ENCODE measurements at regions not wholly inside any gene's neighbourhood (a gene's known extent, or its start where the extent isn't known, plus 50 kb on each side); places are given as distances from the start of the nearest gene placed in this dataset.

DNA sequence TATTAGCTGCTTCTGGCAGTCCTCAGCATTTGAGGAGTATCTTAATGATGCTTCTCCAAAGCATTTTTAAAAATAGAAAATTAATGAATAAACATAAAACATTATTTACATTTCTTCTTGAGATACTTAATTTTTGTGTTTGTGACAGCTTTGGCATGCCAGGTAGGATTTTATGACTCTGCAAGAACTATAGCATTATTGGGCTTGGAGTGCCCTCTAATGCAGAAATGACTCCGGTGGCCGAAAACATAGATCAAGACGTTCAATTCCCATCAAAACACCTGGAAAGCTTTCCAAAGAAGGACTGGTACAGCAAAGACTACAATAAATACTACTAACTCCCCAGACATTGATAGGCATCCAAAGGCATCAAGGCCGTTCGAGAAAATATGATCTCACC, 366.4 kb upstream of the CXADR start:
- DNase-seq (no peak), ATAC-seq (no peak)
- no peak overlapping the region for H3K27ac ChIP-seq
- no peaks in the 10 kb centered on the region for H3K4me1 ChIP-seq
- H3K9me3 ChIP-seq = no peaks in the 10 kb centered on the region
- intact Hi-C loops (cut with DNase I) = no loop called here
- no peak for TF ChIP-seq CTCF (IDR thresholded peaks at IDR 0.05)
- H3K4me3 ChIP-seq = no peak overlapping the region
- no peaks in the 10 kb centered on the region for H3K36me3 ChIP-seq
- H3K27me3 ChIP-seq = no peaks in the 10 kb centered on the region

DNA sequence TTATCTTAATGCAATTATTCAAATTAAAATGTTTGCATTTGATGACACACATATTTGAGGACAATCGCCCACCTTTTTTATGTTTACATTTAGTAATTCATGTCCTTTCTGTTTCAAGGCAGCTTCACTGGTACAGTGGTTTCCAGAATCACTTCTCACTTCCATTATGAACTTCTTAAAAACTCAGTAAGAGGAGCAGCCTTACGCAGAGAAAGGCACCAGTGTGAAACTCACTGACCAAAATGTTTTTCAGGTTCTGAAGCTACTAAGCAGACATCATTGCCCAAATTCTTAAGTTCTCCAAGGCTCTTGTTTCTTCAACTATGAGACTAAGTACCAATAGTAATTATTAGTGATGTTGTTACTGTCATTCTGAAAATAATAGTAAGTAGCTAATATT, 353.1 kb upstream of the CXADR start:
- ATAC-seq (no peak), DNase-seq (no peak)
- Histone ChIP-seq H3K9me3 (no peaks in the 10 kb centered on the region), H3K27ac (no peak overlapping the region), H3K4me3 (no peak overlapping the region), H3K4me1 (no peaks in the 10 kb centered on the region), H3K36me3 (no peaks in the 10 kb centered on the region), H3K27me3 (no peaks in the 10 kb centered on the region)
- no peak for TF ChIP-seq CTCF (IDR thresholded peaks at IDR 0.05)
- intact Hi-C loops (cut with DNase I) = no loop called here

GRCh38 chr21:17185674-17186073, 327.2 kb upstream of the CXADR start:
- Histone ChIP-seq H3K27me3 (no peaks in the 10 kb centered on the region), H3K9me3 (no peaks in the 10 kb centered on the region), H3K4me1 (no peaks in the 10 kb centered on the region), H3K36me3 (no peaks in the 10 kb centered on the region), H3K27ac (no peak overlapping the region), H3K4me3 (no peak overlapping the region)
- ATAC-seq (no peak), DNase-seq (no peak)
- intact Hi-C loops (cut with DNase I) = no loop called here
- TF ChIP-seq CTCF (IDR thresholded peaks at IDR 0.05) = no peak

DNA sequence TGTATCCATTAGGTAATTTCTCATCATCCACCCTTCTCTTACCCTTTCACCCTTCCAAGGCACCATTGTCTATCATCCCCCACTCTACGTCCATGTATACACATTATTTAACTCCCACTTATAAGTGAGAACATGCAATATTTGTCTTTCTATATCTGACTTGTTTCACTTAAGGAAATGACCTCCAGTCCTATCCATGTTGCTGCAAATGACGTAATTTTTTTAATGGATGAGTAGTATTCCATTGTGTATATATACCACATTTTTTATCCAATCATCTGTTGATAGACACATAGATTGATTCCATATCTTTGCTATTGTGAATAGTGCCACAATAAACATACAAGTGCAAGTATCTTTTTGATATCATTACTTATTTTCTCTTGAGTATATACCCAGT, 322.9 kb upstream of the CXADR start:
- intact Hi-C loops (cut with DNase I) = no loop called here
- Histone ChIP-seq H3K27ac (no peak overlapping the region), H3K36me3 (no peaks in the 10 kb centered on the region), H3K4me3 (no peak overlapping the region), H3K4me1 (no peaks in the 10 kb centered on the region), H3K27me3 (no peaks in the 10 kb centered on the region), H3K9me3 (no peaks in the 10 kb centered on the region)
- TF ChIP-seq CTCF (IDR thresholded peaks at IDR 0.05) = no peak
- ATAC-seq (no peak), DNase-seq (no peak)

GRCh38 chr21:17191346-17191993, 321.4 kb upstream of the CXADR start:
- intact Hi-C loops (cut with DNase I) = no loop called here
- Histone ChIP-seq H3K27ac (no peak overlapping the region), H3K27me3 (no peaks in the 10 kb centered on the region), H3K9me3 (no peaks in the 10 kb centered on the region), H3K36me3 (no peaks in the 10 kb centered on the region), H3K4me3 (no peak overlapping the region), H3K4me1 (no peaks in the 10 kb centered on the region)
- DNase-seq = no peak
- no peak for ATAC-seq
- no peak for TF ChIP-seq CTCF (IDR thresholded peaks at IDR 0.05)

GRCh38 chr21:17195351-17195750, 317.5 kb upstream of the CXADR start:
- Histone ChIP-seq H3K4me1 (no peaks in the 10 kb centered on the region), H3K4me3 (no peak overlapping the region), H3K36me3 (no peaks in the 10 kb centered on the region), H3K27me3 (no peaks in the 10 kb centered on the region), H3K27ac (no peak overlapping the region), H3K9me3 (no peaks in the 10 kb centered on the region)
- intact Hi-C loops (cut with DNase I) = no loop called here
- no peak for TF ChIP-seq CTCF (IDR thresholded peaks at IDR 0.05)
- no peak for ATAC-seq
- no peak for DNase-seq
